GM23338 (cell line): ENCODE measurements at regions not wholly inside any gene's neighbourhood (a gene's known extent, or its start where the extent isn't known, plus 50 kb on each side); places are given as distances from the start of the nearest gene placed in this dataset.

Source experiments
- ATAC-seq: fragments of 200-7000 bp; cut with Tn5 transposase; 3 replicates; pipeline ENCODE4 v1.9.1; 2020
- DNase-seq: peaks from one replicate; pipeline ENCODE4 v3.0.0-alpha.2; 2015; ENCODE audit warnings: low spot score
- H2AFZ ChIP-seq: fragments of 200-600 bp; sonication (generic); 2 replicates; pipeline ENCODE4 v1.8.0; 2016; ENCODE audit warnings: antibody characterized with exemption, mild to moderate bottlenecking, moderate library complexity
- H3F3A ChIP-seq: fragments of 200-600 bp; sonication (generic); replicated peaks from 2 replicates; pipeline ENCODE4 v1.8.0; 2017; ENCODE audit warnings: antibody characterized with exemption, mixed run types, low read depth
- H3K27ac ChIP-seq: fragments of 200-600 bp; sonication (generic); 2 replicates; pipeline ENCODE4 v1.6.1; 2016; ENCODE audit warnings: low read depth
- H3K27me3 ChIP-seq: fragments of 200-600 bp; sonication (generic); 2 replicates; pipeline ENCODE4 v1.8.0; 2016; ENCODE audit warnings: mild to moderate bottlenecking, mixed run types, moderate library complexity; ENCODE audit not compliant: insufficient read depth
- H3K36me3 ChIP-seq: fragments of 200-600 bp; sonication (generic); 2 replicates; pipeline ENCODE4 v1.8.0; 2016; ENCODE audit warnings: mild to moderate bottlenecking; ENCODE audit not compliant: insufficient read depth
- H3K4me1 ChIP-seq: fragments of 200-600 bp; sonication (generic); 2 replicates; pipeline ENCODE4 v1.8.0; 2016; ENCODE audit warnings: mild to moderate bottlenecking, moderate library complexity; ENCODE audit not compliant: insufficient read depth
- H3K4me2 ChIP-seq: fragments of 200-600 bp; sonication (generic); 2 replicates; pipeline ENCODE4 v1.7.1; 2017; ENCODE audit warnings: mixed run types
- H3K4me3 ChIP-seq: fragments of 200-600 bp; sonication (generic); 2 replicates; pipeline ENCODE4 v1.6.1; 2016; ENCODE audit warnings: mixed run types
- H3K79me2 ChIP-seq: fragments of 200-600 bp; sonication (generic); replicated peaks from 2 replicates; pipeline ENCODE4 v1.8.0; 2017; ENCODE audit warnings: mild to moderate bottlenecking; ENCODE audit not compliant: insufficient read depth
- H3K9me2 ChIP-seq: fragments of 200-600 bp; sonication (generic); 2 replicates; pipeline ENCODE4 v1.8.0; 2017; ENCODE audit not compliant: insufficient read depth
- H4K20me1 ChIP-seq: fragments of 200-600 bp; sonication (generic); replicated peaks from 2 replicates; pipeline ENCODE4 v1.8.0; 2017; ENCODE audit warnings: mild to moderate bottlenecking; ENCODE audit not compliant: insufficient read depth
- H3K27ac Mint-ChIP-seq: 2 replicates; pipeline ENCODE4 v1.8.0; 2020; ENCODE audit warnings: inconsistent platforms, mild to moderate bottlenecking, moderate library complexity, mixed read lengths
- H3K27me3 Mint-ChIP-seq: 3 replicates; pipeline ENCODE4 v1.8.0; 2022; ENCODE audit warnings: low read depth, mild to moderate bottlenecking, moderate library complexity, mixed read lengths, inconsistent platforms; ENCODE audit not compliant: insufficient read depth, poor library complexity
- H3K36me3 Mint-ChIP-seq: 3 replicates; pipeline ENCODE4 v1.8.0; 2021; ENCODE audit warnings: low read depth, mild to moderate bottlenecking, inconsistent platforms, moderate library complexity, mixed read lengths
- H3K4me1 Mint-ChIP-seq: 3 replicates; pipeline ENCODE4 v1.8.0; 2020; ENCODE audit warnings: mild to moderate bottlenecking, inconsistent platforms, mixed read lengths
- H3K4me3 Mint-ChIP-seq: 3 replicates; pipeline ENCODE4 v1.8.0; 2021; ENCODE audit warnings: moderate library complexity, mild to moderate bottlenecking, inconsistent platforms, mixed read lengths
- H3K9me3 Mint-ChIP-seq: 3 replicates; pipeline ENCODE4 v1.8.0; 2020; ENCODE audit warnings: moderate library complexity, mild to moderate bottlenecking, inconsistent platforms, mixed read lengths
- CREB1 ChIP-seq: fragments of 250-450 bp; sonication (Bioruptor Pico); IDR thresholded peaks from 2 replicates; pipeline ENCODE4 v1.5.0; 2020; ENCODE audit warnings: low read depth, mild to moderate bottlenecking, moderate library complexity
- CTCF ChIP-seq, 2 experiments: fragments of 200-600 bp in 1 of 2; sonication (generic) in 1 of 2; conservative IDR thresholded peaks; 2 replicates each; pipeline versions ENCODE4 v1.5.1 to v1.6.1; 2016 to 2017; ENCODE audit warnings: antibody characterized with exemption in 2 of 2, low read depth in 2 of 2, mild to moderate bottlenecking in 2 of 2, moderate library complexity in 1 of 2
- ETS1 ChIP-seq: IDR thresholded peaks from 2 replicates; pipeline ENCODE4 v1.6.1; 2016; ENCODE audit warnings: antibody characterized with exemption
- EZH2 ChIP-seq: fragments of 200-600 bp; sonication (generic); IDR thresholded peaks from one replicate; pipeline ENCODE4 v1.8.0; 2017; ENCODE audit warnings: antibody characterized with exemption, mild to moderate bottlenecking, low read depth; ENCODE audit not compliant: unreplicated experiment
- EZH2phosphoT487 ChIP-seq: fragments of 200-600 bp; sonication (generic); IDR thresholded peaks from one replicate; pipeline ENCODE4 v1.8.1; 2018; ENCODE audit warnings: antibody characterized with exemption; ENCODE audit not compliant: unreplicated experiment
- JUNB ChIP-seq: IDR thresholded peaks from one replicate; pipeline ENCODE4 v1.6.1; 2016; ENCODE audit warnings: antibody characterized with exemption; ENCODE audit not compliant: unreplicated experiment
- NANOG ChIP-seq: IDR thresholded peaks from 2 replicates; pipeline ENCODE4 v1.6.1; 2016; ENCODE audit warnings: antibody characterized with exemption, borderline replicate concordance
- POLR2AphosphoS5 ChIP-seq: IDR thresholded peaks from 2 replicates; pipeline ENCODE4 v1.6.1; 2016; ENCODE audit warnings: antibody characterized with exemption, low read depth
- REST ChIP-seq: IDR thresholded peaks from one replicate; pipeline ENCODE4 v1.6.1; 2018; ENCODE audit warnings: antibody characterized with exemption; ENCODE audit not compliant: unreplicated experiment
- STAT1 ChIP-seq: IDR thresholded peaks from one replicate; pipeline ENCODE4 v1.6.1; 2016; ENCODE audit warnings: antibody characterized with exemption; ENCODE audit not compliant: unreplicated experiment
- ZNF114 ChIP-seq: fragments of 250-450 bp; sonication (Bioruptor Pico); IDR thresholded peaks from 2 replicates; pipeline ENCODE4 v1.5.0; 2020; ENCODE audit warnings: mild to moderate bottlenecking, moderate library complexity
- ZNF331 ChIP-seq: fragments of 250-450 bp; sonication (Bioruptor Pico); IDR thresholded peaks from 2 replicates; pipeline ENCODE4 v1.5.0; 2020; ENCODE audit warnings: low read depth, mild to moderate bottlenecking, moderate library complexity
- ZNF462 ChIP-seq: fragments of 250-450 bp; sonication (Bioruptor Pico); IDR thresholded peaks from 2 replicates; pipeline ENCODE4 v1.5.0; 2020; ENCODE audit warnings: mild to moderate bottlenecking, moderate library complexity

GRCh38 chr3:102646557-102646956 lies 211.7 kb downstream of the ZPLD1 start:
- H3K4me1 ChIP-seq, result no peaks in the 10 kb centered on the region
- H3K27me3 Mint-ChIP-seq, result no peaks in the 10 kb centered on the region
- H4K20me1 ChIP-seq, result no peaks in the 10 kb centered on the region
- no peak overlapping the region for H3K4me3 ChIP-seq
- no peaks in the 10 kb centered on the region; the same call in 1 of the 2 replicates for H3K9me2 ChIP-seq
- no peaks in the 10 kb centered on the region for H3K27me3 ChIP-seq
- no peak for DNase-seq
- no peak overlapping the region for H3K4me2 ChIP-seq
- H3K27ac ChIP-seq, result no peak overlapping the region
- H3K36me3 ChIP-seq, result no peaks in the 10 kb centered on the region
- H3F3A ChIP-seq, result no peaks in the 10 kb centered on the region
- ATAC-seq, result no peak
- H3K4me3 Mint-ChIP-seq, result no peak overlapping the region
- no peaks in the 10 kb centered on the region for H3K9me3 Mint-ChIP-seq
- H3K79me2 ChIP-seq, result no peaks in the 10 kb centered on the region
- no peak overlapping the region for H3K27ac Mint-ChIP-seq
- no peaks in the 10 kb centered on the region for H3K4me1 Mint-ChIP-seq
- H3K36me3 Mint-ChIP-seq, result no peaks in the 10 kb centered on the region
- no peak for TF ChIP-seq POLR2AphosphoS5
- no peak for TF ChIP-seq EZH2
- TF ChIP-seq ZNF114 (CRISPR knock-in tag), result no peak
- TF ChIP-seq JUNB, result no peak
- TF ChIP-seq NANOG, result no peak
- no peak for TF ChIP-seq CREB1
- no peak for TF ChIP-seq STAT1
- TF ChIP-seq ETS1, result no peak
- TF ChIP-seq EZH2phosphoT487, result no peak
- no peak for TF ChIP-seq REST
- no peak for TF ChIP-seq ZNF462 (CRISPR knock-in tag)
- TF ChIP-seq ZNF331 (CRISPR knock-in tag), result no peak
- TF ChIP-seq CTCF (conservative IDR thresholded peaks at IDR 0.05; ENCODE audit: low read depth in 2 of 2), result no peak
- H2AFZ ChIP-seq, result no peak overlapping the region
